HG03442 (cell line): ENCODE measurements at regions not wholly inside any gene's neighbourhood (a gene's known extent, or its start where the extent isn't known, plus 50 kb on each side); places are given as distances from the start of the nearest gene placed in this dataset.

ENCODE experiments used
- ATAC-seq: cut with Tn5 transposase; IDR thresholded peaks from one replicate; pipeline ENCODE4 v1.9.1; 2021; ENCODE audit warnings: mild to moderate bottlenecking, moderate library complexity; ENCODE audit not compliant: unreplicated experiment

DNA sequence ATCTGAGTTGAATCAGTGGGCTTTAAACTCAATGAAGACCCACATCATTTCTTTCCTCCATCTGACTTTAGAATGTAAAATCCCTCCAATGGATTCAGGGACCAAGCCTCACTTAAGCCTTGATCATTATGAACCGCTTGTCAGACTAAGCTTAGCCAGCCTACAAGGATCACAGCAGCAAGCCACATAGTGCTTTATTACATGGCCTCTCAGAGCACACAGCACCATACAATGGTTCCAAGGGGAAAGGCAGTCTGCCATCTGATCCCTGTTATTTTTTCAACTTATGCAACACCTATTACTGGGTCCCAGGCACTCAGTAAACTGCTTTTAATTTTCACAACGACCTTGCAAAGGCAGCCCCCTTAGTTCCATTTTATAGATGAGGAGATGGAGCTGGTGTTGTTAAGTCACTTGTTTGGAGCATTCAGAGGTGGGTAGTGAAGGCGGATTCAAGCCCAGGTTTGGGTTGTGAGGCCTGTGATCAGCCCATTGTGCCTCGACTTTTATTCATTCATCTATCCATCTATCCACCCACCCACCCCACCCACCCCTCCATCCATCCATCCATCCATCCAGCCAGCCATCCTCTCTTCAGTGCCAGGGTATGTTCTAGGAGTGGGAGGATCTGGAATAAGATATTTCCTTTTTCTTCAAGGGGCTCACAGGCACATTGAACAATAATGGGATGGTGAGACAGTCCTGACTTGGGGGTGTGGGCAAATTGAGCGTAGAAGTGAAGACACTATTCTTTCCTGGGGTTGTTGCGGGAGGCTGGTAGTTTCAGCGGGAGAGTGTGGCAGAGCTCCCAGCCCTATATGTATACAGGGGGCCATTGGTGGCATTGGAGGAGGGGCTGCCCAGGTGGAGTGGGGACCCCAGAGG, 141.2 kb downstream of the MYCN start:
- ATAC-seq = no peak

DNA sequence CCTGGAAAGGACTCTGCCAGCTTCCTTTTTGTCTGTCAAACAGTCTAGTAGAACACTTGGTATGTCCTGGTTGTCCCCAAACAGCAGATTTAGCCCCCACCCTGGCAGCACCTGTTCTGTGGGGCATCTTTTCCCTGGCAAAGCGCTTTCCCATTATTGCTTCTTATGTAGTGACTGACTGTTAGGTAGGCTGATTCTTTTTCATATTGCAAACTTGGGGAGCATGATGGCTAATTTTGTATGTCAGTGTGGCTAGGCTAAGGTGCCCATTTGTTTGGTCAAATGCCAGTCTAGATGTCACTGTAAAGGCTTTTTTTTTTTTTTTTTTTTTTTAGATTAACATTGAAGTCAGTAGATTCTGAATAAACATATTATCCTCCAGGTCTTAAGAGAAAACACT, 140.2 kb downstream of the MYCN start:
- no peak for ATAC-seq

DNA sequence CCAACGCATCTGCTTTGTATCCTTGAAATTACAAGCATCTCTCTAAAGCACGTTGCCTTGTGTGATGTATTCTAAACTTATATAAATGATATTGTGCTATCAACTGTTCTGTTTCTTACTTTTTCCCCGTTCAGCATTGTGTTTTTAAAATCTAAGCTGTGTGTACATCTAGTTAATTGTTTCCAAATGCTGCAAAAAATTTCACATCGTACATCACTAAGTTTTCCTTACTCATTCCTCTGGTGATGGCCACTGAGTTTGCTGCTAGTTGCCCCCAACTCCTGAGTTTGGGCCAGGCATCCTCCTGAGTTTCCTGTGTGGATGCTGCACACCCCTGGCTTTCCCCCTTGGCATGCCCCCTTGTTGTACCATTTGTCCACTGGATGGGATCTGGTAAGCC, 139.7 kb downstream of the MYCN start:
- ATAC-seq = no peak

DNA sequence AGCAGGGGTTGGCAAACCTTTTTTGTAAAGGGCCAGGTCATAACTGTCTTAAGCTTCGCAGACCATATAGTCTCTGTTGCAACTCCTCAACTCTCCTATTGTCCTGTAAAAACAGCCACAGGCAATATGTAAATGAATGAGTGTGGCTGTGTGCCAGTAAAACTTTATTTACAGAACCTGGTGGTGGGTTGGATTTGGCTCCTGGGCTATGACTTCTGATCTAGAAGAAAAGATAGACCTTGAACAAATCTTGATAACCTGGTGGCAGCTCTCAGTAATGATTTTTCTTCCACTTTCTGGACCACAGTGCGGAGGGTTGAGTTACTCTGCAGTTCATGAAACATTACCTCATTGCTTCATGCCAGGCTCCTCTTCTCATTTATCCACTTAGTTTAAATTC, 139.3 kb downstream of the MYCN start:
- ATAC-seq = no peak

DNA sequence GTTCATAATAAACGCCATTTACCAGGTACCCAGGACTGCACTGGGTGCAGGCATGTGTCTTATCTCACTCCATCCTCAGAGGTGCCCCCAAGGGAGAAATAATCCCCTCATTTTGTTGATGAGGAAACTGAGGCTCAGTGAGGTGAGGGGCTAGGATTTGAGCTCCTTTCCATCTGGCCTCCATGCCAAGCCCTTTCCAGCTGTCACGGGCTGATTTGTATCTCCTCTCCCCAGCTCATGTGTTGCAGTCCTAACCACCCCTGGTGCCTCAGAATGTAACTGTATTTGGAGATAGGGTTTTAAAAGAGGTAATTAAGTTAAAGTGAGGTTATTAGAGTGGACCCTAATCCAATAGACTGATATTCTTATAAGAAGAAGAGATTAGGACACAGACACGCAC, 137.3 kb downstream of the MYCN start:
- ATAC-seq = no peak

DNA sequence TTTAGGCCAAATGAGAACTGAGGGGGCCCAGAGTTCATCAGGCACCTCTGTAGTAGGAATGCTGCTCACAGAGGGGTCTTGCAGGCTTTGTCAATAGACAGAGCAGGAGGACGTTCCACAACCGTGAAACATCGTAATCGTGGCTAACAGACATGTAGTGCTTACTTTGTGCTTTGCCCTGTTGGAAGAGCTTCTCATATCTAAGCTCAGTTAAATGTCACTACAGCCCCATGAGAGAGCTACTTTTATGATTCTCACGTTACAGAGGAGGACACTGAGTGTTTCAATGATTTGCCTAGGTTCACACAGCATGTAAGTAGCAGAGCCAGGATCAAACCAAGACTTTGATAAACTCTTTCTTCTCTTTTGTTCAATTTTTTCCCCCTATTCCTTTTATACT, 136.6 kb downstream of the MYCN start:
- no peak for ATAC-seq

DNA sequence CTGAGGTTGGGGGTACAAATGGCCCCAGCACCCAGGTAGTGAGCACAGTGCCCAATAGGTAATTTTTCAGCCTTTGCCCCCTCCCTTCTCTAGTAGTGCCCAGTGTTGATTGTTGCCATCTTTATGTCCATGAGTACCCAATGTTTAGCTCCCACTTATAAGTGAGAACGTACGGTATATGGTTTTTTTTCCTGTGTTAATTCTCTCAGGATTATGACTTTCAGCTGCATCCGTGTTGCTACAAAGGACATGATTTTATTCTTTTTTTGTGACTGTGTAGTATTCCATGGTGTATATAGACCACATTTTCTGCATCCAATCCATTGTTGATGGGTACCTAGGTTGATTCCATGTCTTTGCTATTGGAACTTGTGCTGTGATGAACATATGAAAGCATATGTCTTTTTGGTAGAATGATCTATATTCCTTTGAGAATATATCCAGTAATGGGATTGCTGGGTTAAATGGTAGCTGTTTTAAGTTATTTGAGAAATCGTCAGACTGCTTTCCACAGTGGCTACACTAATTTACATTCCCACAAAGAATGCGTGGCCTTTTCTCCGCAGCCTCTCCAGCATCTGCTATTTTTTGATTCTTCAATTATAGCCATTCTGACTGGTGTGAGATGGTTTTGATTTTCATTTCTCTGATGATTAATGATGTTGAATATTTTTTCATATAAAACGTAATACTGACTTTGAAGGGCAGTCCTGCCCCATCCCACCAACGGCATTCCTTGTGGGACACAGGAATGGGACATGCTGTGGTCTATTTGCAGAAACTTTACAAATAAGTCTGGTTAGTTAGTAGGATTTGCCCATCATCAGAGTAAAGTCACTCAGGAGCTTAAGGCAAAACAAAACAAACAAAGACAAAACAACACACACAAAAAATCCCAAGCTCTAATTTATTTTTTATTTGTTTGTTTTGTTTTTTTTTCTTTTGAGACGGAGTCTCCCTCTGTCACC, 135.0 kb downstream of the MYCN start:
- no peak for ATAC-seq

DNA sequence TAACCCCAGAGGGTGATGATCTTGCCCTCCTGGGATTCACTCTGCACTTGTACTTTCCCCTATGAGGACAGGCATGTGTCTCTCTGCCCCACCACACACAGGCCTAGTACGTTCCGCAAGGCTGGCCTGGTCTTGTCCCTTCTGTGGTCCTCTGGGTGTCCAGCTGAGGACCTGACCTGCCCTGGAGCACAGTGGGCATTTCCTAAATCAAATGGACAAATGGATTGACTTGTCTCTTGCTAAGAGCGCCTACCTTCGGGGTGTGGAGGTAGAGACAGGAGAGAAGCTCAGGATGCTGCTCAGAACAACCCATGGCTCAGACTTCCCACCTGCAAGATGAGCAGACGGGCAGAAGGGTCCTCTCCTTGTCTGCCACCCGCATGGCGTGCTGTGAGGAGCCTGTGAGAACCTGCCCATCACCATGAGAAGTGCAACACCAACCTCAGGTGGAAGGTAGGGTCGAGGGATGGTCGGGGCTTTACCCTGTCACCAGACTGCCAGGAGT, 133.6 kb downstream of the MYCN start:
- no peak for ATAC-seq

DNA sequence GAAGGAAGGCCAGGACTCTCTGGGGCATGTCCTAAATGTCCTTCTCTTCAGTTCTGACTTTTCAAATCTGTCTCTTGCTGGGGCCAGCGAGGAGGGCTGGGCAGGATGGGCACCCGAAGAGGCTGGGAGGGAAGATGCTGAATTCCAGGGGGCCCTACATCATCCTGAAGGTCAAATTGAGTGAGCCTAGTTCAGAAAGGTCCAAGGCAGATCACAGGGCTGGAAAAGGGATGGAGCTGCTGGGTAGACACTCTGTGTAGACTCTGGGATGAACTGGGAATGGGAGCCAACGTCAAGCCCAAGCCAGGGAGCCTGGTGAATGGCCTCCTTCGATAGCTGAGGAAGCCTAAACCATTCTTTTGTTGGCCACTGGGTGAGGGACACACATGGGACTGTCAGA, 133.1 kb downstream of the MYCN start:
- no peak for ATAC-seq

DNA sequence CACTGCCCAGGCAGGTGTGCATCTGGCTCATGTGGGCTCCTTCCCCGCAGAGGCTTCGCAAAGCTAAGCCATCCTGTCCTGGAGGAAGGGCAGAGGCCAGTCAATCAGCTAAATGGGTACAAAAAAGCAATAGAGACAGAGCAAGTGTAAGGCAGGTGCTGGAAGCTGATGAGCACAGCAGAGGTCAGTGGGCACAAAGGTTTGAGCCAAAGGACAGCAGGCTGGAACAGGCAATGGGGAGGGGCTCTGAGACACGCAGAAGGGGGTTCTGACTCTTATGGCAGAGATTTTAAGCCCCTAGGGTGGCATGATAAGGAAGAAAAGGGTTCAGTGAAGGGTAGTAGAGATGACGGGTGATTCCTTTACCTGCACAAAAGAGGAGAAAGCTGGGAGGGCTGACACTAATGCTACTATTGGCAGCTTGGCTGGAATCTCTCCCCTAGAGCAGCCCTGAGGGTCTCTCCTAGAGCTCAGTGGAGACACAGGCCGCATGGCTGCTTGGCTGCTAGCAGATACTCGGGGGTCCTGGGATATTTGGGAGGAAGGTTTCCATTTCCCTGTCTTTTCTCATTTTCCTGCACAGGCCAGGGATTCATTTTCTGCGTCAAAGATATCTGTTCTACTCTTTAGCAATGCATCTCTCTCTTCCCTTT, 132.4 kb downstream of the MYCN start:
- ATAC-seq = no peak

DNA sequence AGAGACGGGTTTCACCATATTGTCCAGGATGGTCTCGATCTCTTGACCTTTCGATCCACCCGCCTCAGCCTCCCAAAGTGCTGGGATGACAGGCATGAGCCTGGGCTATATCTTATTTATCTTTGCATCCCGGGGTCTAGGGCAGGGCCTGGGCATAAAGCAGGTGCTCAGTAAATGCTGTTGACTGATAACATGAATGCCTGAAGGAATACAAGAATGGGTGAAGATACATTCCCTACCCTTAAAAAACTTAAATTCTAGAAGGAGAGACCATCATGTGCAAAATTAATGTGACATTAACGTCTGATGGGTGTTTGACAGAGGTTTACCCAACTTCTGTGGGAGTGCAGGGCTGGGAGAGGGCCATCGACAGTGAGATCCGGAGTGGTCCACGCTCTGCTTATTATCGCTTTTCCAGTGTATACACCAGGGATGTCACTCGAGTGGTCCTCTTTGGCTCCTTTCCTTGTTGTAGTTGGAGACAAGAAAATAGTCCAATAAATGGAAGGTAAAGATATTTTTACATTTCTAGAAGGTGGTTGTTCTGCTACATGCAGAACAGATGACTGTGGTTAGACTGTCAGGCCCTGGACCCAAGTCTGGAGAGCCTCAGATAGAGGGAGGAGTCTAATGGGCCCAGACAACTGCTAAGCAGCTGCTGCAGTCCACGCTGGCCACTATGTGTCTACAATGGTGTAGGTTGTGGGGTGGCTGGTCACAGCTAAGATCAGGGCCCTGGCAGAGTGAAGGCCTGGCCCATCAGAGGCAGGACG, 131.7 kb downstream of the MYCN start:
- ATAC-seq = no peak

DNA sequence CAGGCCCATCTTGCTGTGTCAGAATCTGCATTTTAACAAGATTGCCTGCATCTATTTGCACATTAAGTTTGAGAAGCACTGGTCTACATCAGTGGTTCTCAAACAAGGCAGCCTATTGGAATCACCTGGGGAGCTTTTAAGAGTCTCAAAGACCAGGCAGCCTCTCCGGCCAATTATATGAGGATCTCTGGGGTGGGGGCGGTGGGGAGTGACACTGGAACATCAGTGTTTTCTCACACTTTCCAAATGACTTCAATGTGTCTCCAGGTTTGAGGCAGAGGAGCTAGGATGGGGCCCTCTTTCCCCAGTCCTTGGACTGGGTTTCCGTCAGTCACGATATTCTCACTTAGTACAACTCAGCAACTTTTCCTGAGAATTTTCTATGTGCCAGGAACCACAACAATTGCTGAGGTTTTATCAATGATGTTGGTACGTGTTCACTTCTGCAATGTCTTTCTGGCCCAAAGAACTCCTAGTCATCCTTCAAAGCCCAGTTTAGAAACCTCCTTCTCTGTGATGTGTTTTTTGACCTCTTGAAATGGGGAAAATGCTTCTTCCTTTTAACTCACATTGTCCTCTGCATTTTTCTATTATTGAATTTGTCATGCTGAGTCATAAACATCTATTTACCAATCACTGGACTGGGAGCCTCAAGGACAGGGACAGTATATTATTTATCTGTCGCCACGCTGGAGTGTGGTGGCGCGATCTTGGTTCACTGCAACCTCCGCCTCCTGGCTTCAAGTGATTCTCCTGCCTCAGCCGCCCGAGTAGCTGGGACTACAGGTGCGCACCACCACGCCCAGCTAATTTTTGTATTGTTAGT, 130.9 kb downstream of the MYCN start:
- no peak for ATAC-seq

DNA sequence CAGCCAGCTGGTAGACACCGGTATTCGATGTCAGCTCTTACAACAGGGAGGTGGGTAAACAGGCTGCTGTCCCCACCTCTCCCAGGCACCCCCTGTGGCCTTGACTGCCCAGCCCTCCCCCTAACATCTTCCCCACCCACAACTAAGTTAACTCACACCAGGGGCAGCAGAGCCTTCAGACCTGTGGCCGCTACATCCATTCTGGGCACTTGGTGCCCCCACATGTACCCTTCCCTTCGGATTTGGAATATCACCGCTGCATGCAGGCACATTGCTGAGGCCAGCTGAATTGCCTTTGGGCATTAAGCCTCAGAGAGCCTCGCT, 130.3 kb downstream of the MYCN start:
- ATAC-seq = no peak

DNA sequence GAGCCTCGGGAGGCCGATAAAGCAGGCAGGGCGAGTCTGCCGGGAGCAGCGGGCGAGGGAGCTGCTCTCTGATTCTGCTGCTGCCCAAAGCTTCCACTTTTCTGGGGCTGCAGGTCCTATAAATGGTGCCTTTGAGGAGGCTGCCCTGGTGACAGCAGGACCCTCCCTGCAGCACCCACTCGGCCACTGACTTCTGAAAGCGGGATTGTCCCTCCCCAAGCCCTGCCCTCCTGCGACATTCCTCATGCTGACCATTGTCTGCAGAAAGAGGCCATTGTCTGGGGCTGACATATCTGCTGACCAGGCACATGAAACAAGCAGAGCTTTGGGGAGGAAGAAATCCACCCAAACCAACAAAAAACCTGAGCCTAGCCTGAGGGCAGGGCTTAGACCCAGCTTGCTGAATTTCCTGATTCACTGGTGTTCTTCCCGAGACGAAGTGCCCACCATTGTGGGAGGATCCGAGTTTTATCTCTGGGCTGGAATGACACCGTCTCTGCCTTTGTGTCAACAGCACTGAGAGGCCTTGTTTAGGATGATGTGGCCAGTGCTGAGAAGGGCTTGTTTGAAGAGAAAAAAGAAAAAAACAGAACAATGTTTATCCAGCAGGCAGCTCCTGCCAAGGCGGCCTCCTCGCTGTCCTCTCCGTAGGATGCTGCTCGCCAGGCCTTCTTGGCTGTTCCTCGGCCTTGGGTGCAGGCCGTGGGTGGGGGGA, 129.7 kb downstream of the MYCN start:
- no peak for ATAC-seq

DNA sequence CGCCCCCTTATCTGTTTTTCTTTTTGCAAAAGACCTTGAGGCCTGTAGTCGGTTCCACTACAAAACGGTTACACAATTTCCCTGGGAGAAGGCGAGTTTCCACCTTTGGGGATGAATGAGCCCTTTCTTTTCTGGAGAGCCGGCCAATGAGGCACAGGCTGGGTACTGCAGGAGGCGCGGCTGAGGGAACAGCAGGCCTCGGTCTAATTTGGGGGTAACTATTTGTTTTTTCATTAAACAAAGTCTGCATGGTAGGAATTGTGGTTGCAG, 129.2 kb downstream of the MYCN start:
- no peak for ATAC-seq

DNA sequence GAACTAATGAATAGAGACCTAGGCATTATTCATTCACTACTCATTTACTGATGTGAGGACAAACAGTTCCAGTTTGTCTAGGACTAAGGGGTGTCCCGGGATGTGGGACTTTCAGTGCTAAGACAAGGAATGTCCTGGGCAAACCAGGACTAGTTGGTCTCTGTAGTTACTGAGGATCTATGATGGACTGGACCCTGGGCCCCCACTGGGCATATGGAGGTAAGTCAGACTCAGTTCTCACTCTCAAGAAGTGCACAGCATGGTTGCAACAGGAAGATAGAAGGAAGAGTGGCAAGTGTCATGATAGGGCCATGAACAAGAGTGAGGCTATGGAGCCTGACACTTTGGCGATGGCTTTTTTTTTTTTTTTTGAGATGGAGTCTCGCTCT, 128.2 kb downstream of the MYCN start:
- ATAC-seq = no peak

DNA sequence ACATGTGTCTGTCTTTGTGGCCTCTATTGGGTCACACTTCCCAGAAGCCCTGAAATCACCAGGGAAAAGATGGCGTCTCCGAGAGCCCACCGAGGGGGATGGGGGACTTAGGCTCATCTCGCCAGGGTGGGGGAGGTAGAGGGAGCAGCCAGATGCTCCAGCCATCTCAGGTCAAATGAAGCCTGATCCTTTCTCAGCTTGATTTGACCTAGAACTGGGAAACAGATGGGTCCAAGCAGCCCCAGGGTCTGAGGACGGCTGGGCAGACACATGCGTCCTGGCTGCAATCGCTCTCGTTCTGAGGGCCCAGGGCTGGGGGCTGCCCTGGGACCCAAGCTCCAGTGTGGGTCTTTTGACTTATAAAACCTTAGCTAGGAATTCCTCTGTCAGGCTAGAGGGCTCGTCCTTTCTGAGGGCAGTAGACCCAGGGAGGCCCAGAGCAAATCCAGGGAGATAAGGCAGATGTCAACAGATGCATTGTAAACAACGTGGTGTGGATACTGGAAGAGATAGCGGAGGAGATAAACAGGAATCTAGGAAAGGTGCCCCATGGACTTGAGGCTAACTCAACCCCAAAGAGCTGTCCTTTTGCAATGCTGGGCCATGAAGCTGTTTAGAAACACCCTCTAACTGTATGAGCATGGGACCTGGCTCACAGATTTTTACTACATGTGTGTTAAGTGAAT, 127.7 kb downstream of the MYCN start:
- no peak for ATAC-seq

DNA sequence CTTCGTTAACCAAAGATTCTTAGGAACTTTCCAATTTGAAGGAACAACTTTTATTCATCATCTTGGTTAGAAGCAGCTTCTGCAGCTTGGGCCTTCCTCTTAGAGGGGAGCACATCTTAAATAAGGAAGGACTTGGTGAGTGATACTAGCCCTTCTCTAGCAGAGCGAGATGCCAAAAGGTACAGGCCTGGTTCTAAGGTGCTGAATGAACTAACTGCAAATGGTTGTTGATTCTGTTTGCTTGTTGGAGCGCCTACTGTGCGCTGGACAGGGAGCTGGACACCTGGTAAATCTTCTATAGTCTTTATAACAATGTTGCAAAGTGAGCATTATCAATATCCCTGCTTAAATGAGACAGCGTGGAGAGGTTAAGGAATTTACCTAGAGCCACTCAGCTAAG, 127.1 kb downstream of the MYCN start:
- no peak for ATAC-seq

DNA sequence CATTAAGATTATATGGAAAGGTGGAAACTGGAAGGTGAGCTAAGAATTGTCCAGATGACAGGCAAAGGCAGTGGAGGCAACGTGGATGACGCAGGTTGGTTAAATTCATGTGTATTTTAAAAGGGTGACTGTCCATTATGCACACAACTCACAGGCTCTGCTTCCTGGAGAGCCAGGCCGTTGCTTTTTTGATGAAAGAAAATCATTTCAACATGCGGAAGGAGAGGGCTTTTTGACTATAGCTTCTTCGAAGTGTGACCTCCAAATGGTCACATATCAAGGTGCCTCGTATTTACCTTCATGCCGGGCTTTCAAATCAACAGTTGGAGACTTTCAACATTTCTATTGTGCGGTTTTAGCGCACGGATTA, 126.7 kb downstream of the MYCN start:
- ATAC-seq = no peak
